ENCODE measurements at regions not wholly inside any gene's neighbourhood (a gene's known extent, or its start where the extent isn't known, plus 50 kb on each side); places are given as distances from the start of the nearest gene placed in this dataset.

GRCh38 chr19:28424662-28425045, 788.3 kb downstream of the UQCRFS1 start:
- no peak for TF ChIP-seq CTCF (IDR thresholded peaks at IDR 0.05)
- no peak for TF ChIP-seq MYC (IDR thresholded peaks at IDR 0.05; ENCODE audit: borderline replicate concordance, low read length)
- TF ChIP-seq MAZ (IDR thresholded peaks at IDR 0.05; ENCODE audit: borderline replicate concordance, low read depth, low read length): no peak
- no peak for TF ChIP-seq HOXB13 (CRISPR knock-in tag; IDR thresholded peaks at IDR 0.05; ENCODE audit: low read depth)
- TF ChIP-seq POLR2AphosphoS2 (conservative IDR thresholded peaks at IDR 0.05; ENCODE audit: low read length): no peak
- TF ChIP-seq RAD21 (conservative IDR thresholded peaks at IDR 0.05 in 1 of 2, IDR thresholded peaks at IDR 0.05 in 1 of 2): no peak
- TF ChIP-seq POLR2A (IDR thresholded peaks at IDR 0.05; ENCODE audit: low read length): no peak

Data from A549 (cell line).